MCF 10A (cell line): ENCODE measurements at regions not wholly inside any gene's neighbourhood (a gene's known extent, or its start where the extent isn't known, plus 50 kb on each side); places are given as distances from the start of the nearest gene placed in this dataset.

Source experiments
- BruUV-seq: library from RNA; stranded (reverse); fragments of 400-500 nt; replicated peaks from 2 replicates; lab custom pipeline; 2021; lab: Mats Ljungman, UMichigan
- CTCF ChIA-PET: fragments of 300-600 bp; sonication (Branson Sonifier 250); formaldehyde crosslinking; extraction: SDS; loops from one replicate; lab custom pipeline; 2021; ENCODE audit warnings: antibody characterized with exemption, inconsistent platforms; lab: Yijun Ruan, JAX
- POLR2A ChIA-PET: fragments of 300-600, 350-650 bp; sonication (Branson Sonifier 250); formaldehyde crosslinking; extraction: SDS; loops from one replicate; lab custom pipeline; 2020; ENCODE audit warnings: antibody characterized with exemption, inconsistent platforms; lab: Yijun Ruan, JAX
- DNase-seq: peaks from one replicate; pipeline ENCODE4 v3.0.0-alpha.2; 2018; ENCODE audit not compliant: unreplicated experiment
- H3K27ac Mint-ChIP-seq: one replicate; pipeline ENCODE4 v1.8.0; 2022; ENCODE audit warnings: mild to moderate bottlenecking, low read depth, mixed read lengths; ENCODE audit not compliant: unreplicated experiment
- H3K27me3 Mint-ChIP-seq: one replicate; pipeline ENCODE4 v1.8.0; 2022; ENCODE audit warnings: mixed read lengths; ENCODE audit not compliant: insufficient read depth, unreplicated experiment
- H3K36me3 Mint-ChIP-seq: one replicate; pipeline ENCODE4 v1.8.0; 2022; ENCODE audit warnings: mild to moderate bottlenecking, moderate library complexity, mixed read lengths; ENCODE audit not compliant: insufficient read depth, unreplicated experiment
- H3K4me1 Mint-ChIP-seq: one replicate; pipeline ENCODE4 v1.8.0; 2022; ENCODE audit warnings: mixed read lengths; ENCODE audit not compliant: insufficient read depth, unreplicated experiment
- H3K4me3 Mint-ChIP-seq: one replicate; pipeline ENCODE4 v1.8.0; 2022; ENCODE audit warnings: mild to moderate bottlenecking, moderate library complexity, mixed read lengths; ENCODE audit not compliant: unreplicated experiment
- H3K9me3 Mint-ChIP-seq: one replicate; pipeline ENCODE4 v1.8.0; 2022; ENCODE audit warnings: mixed read lengths; ENCODE audit not compliant: unreplicated experiment
- CTCF ChIP-seq: fragments of 200-600 bp; IDR thresholded peaks from one replicate; pipeline ENCODE4 v1.8.0; 2022; ENCODE audit warnings: antibody characterized with exemption, mild to moderate bottlenecking; ENCODE audit not compliant: unreplicated experiment
- intact Hi-C: fragments of 100-400 bp; cut with micrococcal nuclease; formaldehyde crosslinking; loops from 2 replicates; pipeline ENCODE4 v1.14.1; 2022

- CTCF ChIA-PET = interaction anchor here (0.6 to 2.0 kb wide), 2 partner anchors 9 to 28 kb away, joined by 3 to 5 read pairs; no protein-coding TSS in a partner anchor
- Mint-ChIP-seq H3K9me3 (no peaks in the 10 kb centered on the region), H3K4me3 (no peak overlapping the region), H3K36me3 (peaks cover 6% of the 10 kb centered on the region), H3K27me3 (peaks cover 77% of the 10 kb centered on the region), H3K27ac (no peak overlapping the region), H3K4me1 (no peaks in the 10 kb centered on the region)
- BruUV-seq = no TSS peak
- POLR2A ChIA-PET = no interaction called here
- intact Hi-C loops = no loop called here
- no peak for TF ChIP-seq CTCF
- no peak for DNase-seq
Measured at GRCh38 chr17:36715951-36716350, 114.6 kb downstream of the MRM1 start.

- Mint-ChIP-seq H3K4me3 (no peak overlapping the region), H3K4me1 (no peaks in the 10 kb centered on the region), H3K27ac (no peak overlapping the region), H3K27me3 (peaks cover 77% of the 10 kb centered on the region), H3K36me3 (peaks cover 6% of the 10 kb centered on the region), H3K9me3 (no peaks in the 10 kb centered on the region)
- POLR2A ChIA-PET = no interaction called here
- no peak for DNase-seq
- CTCF ChIA-PET = interaction anchor here (2.0 kb wide), 1 partner anchor 10 kb away, joined by 5 read pairs; no protein-coding TSS in a partner anchor
- no peak for TF ChIP-seq CTCF
- no TSS peak for BruUV-seq
- intact Hi-C loops = no loop called here
Measured at GRCh38 chr17:36717088-36717487, 115.7 kb downstream of the MRM1 start.

GRCh38 chr17:36720131-36720530 lies 118.7 kb downstream of the MRM1 start:
- peaks cover 77% of the 10 kb centered on the region for H3K27me3 Mint-ChIP-seq
- no peak for DNase-seq
- POLR2A ChIA-PET = interaction anchor here (0.6 kb wide), 1 partner anchor 17 kb away, joined by 3 read pairs; no protein-coding TSS in a partner anchor
- no TSS peak for BruUV-seq
- no peak overlapping the region for H3K4me3 Mint-ChIP-seq
- TF ChIP-seq CTCF = no peak
- H3K36me3 Mint-ChIP-seq = no peaks in the 10 kb centered on the region
- H3K9me3 Mint-ChIP-seq = no peaks in the 10 kb centered on the region
- no peak overlapping the region for H3K27ac Mint-ChIP-seq
- H3K4me1 Mint-ChIP-seq = no peaks in the 10 kb centered on the region
- intact Hi-C loops = no loop called here
- CTCF ChIA-PET = interaction anchor here (0.6 kb wide), 1 partner anchor 92 kb away, joined by 3 read pairs; no protein-coding TSS in a partner anchor

GRCh38 chr17:36721560-36722120 lies 120.3 kb downstream of the MRM1 start:
- no peak for TF ChIP-seq CTCF
- no peak for DNase-seq
- no TSS peak for BruUV-seq
- Mint-ChIP-seq H3K27ac (no peak overlapping the region), H3K4me1 (no peaks in the 10 kb centered on the region), H3K36me3 (no peaks in the 10 kb centered on the region), H3K9me3 (no peaks in the 10 kb centered on the region), H3K4me3 (no peak overlapping the region), H3K27me3 (peaks cover 92% of the 10 kb centered on the region)
- ChIA-PET POLR2A (no interaction called here), CTCF (interaction anchor here (0.6 kb wide), 1 partner anchor 326 kb away, joined by 4 read pairs; no protein-coding TSS in a partner anchor)
- intact Hi-C loops = no loop called here
